Activated T-helper 2 cell treated with anti-CD3 and anti-CD28 coated beads, Interferon-gamma antibody, Interleukin-2, Interleukin-4, amounts not matched to agents 10 μg/mL and 5 μg/mL and 100 μg/mL, durations not matched to agents 14 hours and 24 hours and 36 hours (primary cell): ENCODE measurements at regions not wholly inside any gene's neighbourhood (a gene's known extent, or its start where the extent isn't known, plus 50 kb on each side); places are given as distances from the start of the nearest gene placed in this dataset.

Experiments used
- DNase-seq: peaks from one replicate; pipeline ENCODE4 v3.0.0; 2021; ENCODE audit warnings: low spot score
- H3K27ac Mint-ChIP-seq: one replicate; pipeline ENCODE4 v1.8.0; 2021; ENCODE audit warnings: mixed read lengths
- H3K27me3 Mint-ChIP-seq: one replicate; pipeline ENCODE4 v1.8.0; 2021; ENCODE audit warnings: low read depth, mixed read lengths
- H3K36me3 Mint-ChIP-seq: one replicate; pipeline ENCODE4 v1.8.0; 2021; ENCODE audit warnings: low read depth, mixed read lengths
- H3K4me1 Mint-ChIP-seq: one replicate; pipeline ENCODE4 v1.8.0; 2021; ENCODE audit warnings: low read depth, mixed read lengths
- H3K4me3 Mint-ChIP-seq: one replicate; pipeline ENCODE4 v1.8.0; 2021; ENCODE audit warnings: low read depth, mild to moderate bottlenecking, moderate library complexity, mixed read lengths
- H3K9me3 Mint-ChIP-seq: one replicate; pipeline ENCODE4 v1.8.0; 2021; ENCODE audit warnings: mixed read lengths
- intact Hi-C: fragments of 100-400 bp; cut with micrococcal nuclease; formaldehyde crosslinking; loops from one replicate; pipeline ENCODE4 v1.15.1; 2023

DNA sequence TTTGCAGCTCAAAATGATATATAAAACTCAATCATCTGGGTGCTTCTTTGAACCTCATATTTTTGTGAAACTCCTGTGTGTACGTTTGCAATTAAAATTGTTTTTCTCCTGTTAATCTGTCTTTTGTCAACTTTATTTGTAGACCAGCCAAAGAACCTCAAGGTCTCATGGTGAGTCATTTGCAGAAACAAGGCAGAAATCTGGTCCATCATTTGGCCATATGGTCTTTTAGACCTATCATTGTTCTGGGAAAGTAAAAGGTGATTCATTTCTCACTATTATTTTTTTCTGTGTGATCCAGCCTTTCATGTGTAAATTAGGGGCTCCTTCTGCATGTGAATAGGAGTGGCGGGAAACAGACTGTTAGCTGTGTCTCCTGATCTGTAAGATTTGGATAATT lies 399.1 kb upstream of the DDI1 start:
- no peak for DNase-seq
- no peaks in the 10 kb centered on the region for H3K27me3 Mint-ChIP-seq
- no peaks in the 10 kb centered on the region for H3K9me3 Mint-ChIP-seq
- no peaks in the 10 kb centered on the region for H3K4me1 Mint-ChIP-seq
- H3K27ac Mint-ChIP-seq: no peak overlapping the region
- H3K4me3 Mint-ChIP-seq: no peak overlapping the region
- no peaks in the 10 kb centered on the region for H3K36me3 Mint-ChIP-seq
- intact Hi-C loops: no loop called here

DNA sequence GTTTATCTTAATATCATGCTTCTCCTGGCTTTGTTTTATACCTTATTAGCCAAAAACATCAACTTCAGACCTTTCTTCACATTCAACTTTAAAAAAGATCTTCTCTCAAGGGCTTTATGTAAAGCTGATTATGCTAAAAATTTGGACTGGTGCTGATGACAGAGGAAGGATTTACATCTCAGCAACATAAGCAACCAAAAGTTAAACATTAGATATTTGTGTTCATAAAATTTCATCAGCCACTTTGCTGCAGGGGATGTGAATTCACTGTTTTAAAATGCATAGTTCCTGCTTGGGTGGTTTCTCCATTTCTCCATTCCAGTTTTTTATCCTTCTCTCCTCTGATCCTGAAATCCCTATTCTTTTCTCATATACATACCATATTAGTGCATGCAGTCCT lies 398.6 kb upstream of the DDI1 start:
- intact Hi-C loops: no loop called here
- Mint-ChIP-seq H3K4me1 (no peaks in the 10 kb centered on the region), H3K4me3 (no peak overlapping the region)

DNA sequence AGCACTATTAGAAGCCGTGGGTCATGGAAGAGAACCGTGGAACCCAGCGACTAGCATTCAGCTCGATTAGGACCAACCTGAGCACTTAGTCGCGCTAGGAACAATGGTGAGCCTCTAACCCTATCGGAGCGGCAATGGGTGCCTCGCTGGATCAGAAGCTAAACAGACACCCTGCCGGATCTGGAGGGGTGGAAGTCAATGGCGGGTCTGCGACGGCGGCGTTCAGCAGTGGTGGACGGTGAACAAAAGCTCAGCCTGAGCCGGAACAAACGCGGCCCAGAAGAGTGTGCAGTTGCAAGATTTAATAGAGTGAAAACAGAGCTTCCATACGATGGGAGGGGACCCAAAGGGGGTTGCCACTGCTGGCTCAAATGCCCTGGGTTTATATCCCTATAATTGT lies 391.8 kb upstream of the DDI1 start:
- H3K9me3 Mint-ChIP-seq: no peaks in the 10 kb centered on the region
- H3K4me1 Mint-ChIP-seq: no peaks in the 10 kb centered on the region
- no peak for DNase-seq
- no peaks in the 10 kb centered on the region for H3K36me3 Mint-ChIP-seq
- intact Hi-C loops: no loop called here
- H3K27me3 Mint-ChIP-seq: no peaks in the 10 kb centered on the region
- no peak overlapping the region for H3K27ac Mint-ChIP-seq
- H3K4me3 Mint-ChIP-seq: no peak overlapping the region

More for the DNA sequence above, 398.6 kb upstream of the DDI1 start:
- no peak overlapping the region for H3K27ac Mint-ChIP-seq
- H3K36me3 Mint-ChIP-seq: no peaks in the 10 kb centered on the region
- DNase-seq: no peak
- no peaks in the 10 kb centered on the region for H3K27me3 Mint-ChIP-seq
- H3K9me3 Mint-ChIP-seq: no peaks in the 10 kb centered on the region

DNA sequence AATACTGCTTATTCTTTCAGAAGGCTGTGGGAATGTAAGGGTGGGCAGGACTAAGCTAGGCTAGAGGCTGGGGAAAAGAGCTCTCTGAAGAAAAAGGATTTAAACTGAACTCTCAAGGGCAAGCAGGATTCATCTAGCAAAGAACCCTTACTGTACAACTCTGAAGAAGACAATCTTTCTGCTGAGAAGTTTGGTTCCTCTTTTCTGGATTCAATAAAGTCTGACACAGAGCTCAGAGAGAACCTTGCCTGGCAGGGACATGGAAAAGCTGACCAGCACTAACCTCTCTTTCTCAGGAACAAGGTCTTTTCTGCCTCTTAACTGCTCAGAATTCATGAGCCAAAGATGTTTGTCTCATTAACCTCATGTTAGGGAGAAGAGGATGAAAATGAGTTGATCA lies 388.4 kb upstream of the DDI1 start:
- no peak for DNase-seq
- Mint-ChIP-seq H3K27ac (no peak overlapping the region), H3K4me3 (no peak overlapping the region), H3K4me1 (no peaks in the 10 kb centered on the region), H3K27me3 (no peaks in the 10 kb centered on the region), H3K36me3 (no peaks in the 10 kb centered on the region), H3K9me3 (no peaks in the 10 kb centered on the region)
- intact Hi-C loops: no loop called here

DNA sequence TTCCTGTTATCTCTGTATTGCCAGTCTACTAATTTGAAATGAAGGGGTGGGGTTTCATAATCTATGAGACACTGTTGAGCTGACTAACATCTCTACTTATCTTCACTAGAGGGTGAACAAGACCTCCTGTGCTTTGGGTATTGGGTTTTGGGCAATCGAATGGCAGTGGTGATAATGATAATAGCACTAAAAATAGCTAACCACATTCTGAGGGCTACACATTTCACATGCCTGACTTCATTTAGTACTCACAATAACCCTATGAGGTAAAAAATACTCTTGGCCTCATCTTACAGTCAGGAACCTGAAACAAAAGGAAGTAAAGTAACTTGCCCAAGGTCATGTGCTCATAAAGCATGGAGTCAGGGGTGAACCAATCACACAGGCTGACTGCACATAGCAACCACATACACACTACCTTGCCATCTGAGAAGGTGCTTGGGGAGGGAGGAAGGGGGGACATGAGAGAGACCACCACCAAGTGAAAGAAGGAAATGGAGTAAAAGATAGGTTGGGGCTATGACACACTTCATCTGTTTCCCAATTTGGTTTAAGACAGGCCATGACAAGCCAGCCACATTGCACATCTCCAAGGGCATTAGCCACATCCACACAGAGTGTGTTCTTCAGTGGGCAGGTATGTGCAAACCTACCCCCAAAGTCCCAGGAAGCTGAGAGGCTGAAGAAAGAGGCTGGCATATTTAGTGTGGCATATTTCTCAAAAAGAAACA lies 387.6 kb upstream of the DDI1 start:
- Mint-ChIP-seq H3K36me3 (no peaks in the 10 kb centered on the region), H3K27ac (no peak overlapping the region), H3K27me3 (no peaks in the 10 kb centered on the region), H3K4me3 (no peak overlapping the region), H3K4me1 (no peaks in the 10 kb centered on the region), H3K9me3 (no peaks in the 10 kb centered on the region)
- DNase-seq: no peak
- intact Hi-C loops: no loop called here

DNA sequence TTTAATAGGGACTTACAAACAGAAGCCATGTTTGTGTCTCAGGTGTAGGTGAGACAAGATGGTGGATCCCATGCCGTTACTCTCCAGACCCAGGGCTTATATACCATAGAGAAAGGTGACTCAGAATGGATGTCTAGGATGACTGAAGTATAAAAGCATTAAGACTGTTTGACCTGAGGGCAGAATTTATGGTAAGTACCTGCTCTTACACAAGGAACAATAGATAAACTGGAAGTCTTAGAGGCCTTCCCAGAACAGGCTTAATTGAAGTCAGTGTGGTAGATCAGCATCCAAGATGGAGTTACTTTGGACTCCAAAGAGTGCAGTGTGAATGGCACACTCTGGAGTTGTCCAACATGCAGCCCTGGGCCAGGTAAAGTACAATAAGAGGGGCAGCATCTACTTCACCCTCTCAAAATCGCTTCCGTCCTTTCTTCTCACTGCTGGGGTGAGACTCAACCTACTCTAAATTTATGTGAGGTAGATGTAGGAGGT lies 387.0 kb upstream of the DDI1 start:
- no peaks in the 10 kb centered on the region for H3K36me3 Mint-ChIP-seq
- intact Hi-C loops: no loop called here
- no peaks in the 10 kb centered on the region for H3K27me3 Mint-ChIP-seq

DNA sequence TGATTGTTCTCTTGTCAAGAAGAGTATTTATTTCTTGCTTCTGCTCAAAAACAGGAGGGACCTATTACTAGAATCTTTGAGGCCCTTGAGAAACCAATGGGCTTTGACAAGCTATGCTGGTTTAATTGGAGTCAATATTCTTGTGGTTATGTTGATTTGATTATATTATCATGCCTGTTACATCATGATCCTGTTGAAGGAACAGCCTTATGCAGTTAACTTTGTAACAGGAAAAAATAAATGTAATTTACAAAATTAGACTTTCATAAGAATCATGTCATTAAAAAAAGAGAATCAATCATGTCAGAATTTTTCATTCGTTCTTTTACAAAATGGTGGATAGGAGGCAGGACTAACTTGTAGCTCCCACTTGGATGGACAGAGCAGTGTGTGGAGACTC lies 386.1 kb upstream of the DDI1 start:
- H3K27me3 Mint-ChIP-seq: no peaks in the 10 kb centered on the region
- H3K27ac Mint-ChIP-seq: no peak overlapping the region
- H3K9me3 Mint-ChIP-seq: no peaks in the 10 kb centered on the region
- H3K4me3 Mint-ChIP-seq: no peak overlapping the region
- no peak for DNase-seq
- H3K4me1 Mint-ChIP-seq: no peaks in the 10 kb centered on the region
- intact Hi-C loops: no loop called here
- H3K36me3 Mint-ChIP-seq: no peaks in the 10 kb centered on the region

More for the DNA sequence above, 387.0 kb upstream of the DDI1 start:
- no peak for DNase-seq
- Mint-ChIP-seq H3K4me3 (no peak overlapping the region), H3K27ac (no peak overlapping the region), H3K4me1 (no peaks in the 10 kb centered on the region), H3K9me3 (no peaks in the 10 kb centered on the region)

DNA sequence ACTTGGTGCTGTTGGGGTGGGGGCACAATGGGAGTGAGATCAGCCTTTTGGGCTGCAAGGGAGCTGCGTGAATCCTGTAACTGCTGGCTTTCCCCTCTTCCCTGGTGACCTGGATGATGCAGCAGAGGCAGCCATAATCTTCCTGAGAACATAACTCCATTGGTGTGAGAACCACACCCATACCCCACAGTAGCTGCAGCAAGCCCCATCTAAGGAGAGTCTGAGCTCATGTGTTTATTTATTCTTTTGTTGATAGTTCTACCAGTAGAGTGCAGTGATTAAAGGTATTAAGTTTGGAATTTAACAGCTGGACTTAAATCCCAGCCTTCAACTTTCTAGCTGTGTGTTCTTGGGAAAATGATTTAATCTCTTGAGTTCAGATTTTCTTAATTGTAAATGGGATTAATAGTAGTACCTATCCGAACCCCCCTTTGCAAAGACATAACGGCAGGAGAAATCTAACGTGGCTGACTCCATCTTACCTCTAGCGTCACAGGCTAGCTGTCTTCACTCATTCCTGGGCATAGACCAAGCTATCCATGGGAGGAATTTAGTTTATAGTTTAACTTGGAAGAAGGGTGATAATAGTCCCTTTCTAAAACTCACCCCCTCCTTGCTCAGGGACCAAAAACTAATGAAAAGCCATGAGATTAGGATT lies 385.0 kb upstream of the DDI1 start:
- no peak overlapping the region for H3K27ac Mint-ChIP-seq
- intact Hi-C loops: no loop called here
- no peaks in the 10 kb centered on the region for H3K27me3 Mint-ChIP-seq
- H3K4me3 Mint-ChIP-seq: no peak overlapping the region
- no peaks in the 10 kb centered on the region for H3K9me3 Mint-ChIP-seq
- no peaks in the 10 kb centered on the region for H3K36me3 Mint-ChIP-seq
- no peaks in the 10 kb centered on the region for H3K4me1 Mint-ChIP-seq
- no peak for DNase-seq

DNA sequence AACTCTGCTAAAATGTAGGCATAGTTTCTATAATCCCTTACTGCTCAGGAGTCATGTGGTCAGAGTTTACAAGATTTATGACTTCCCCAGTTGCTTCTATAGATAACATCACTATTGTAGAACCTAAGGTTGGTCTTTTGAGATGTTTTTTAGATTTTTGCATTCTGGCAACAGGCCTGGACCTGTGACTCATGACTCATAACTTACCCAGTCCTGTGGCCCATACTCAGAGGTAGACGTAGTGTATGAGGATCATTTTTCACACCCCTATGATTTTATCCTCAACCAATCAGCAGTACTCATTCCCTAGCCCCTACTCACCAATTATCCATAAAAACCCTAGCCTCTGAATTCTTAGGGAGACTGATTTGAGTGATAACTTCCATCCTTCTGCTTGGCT lies 384.4 kb upstream of the DDI1 start:
- H3K4me3 Mint-ChIP-seq: no peak overlapping the region

DNA sequence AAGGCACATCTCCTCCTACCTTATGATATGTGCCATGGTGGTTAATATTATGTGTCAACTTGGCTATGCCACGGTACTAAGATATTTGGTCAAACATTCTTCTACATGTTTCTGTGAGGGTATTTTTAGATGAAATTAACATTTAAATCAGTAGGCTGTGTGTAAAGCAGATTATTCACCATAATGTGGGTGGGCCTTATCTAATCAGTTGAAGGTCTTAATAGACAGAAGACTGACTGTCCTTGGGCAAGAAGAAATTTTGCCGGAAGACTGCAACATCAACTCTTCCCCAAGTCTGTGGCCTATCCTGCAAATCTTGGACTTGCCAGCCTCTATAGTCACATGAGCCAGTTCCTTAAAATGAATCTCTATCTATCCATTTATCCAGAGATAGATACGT lies 380.1 kb upstream of the DDI1 start:
- Mint-ChIP-seq H3K4me1 (no peaks in the 10 kb centered on the region), H3K27ac (no peak overlapping the region), H3K27me3 (no peaks in the 10 kb centered on the region), H3K36me3 (no peaks in the 10 kb centered on the region), H3K4me3 (no peak overlapping the region), H3K9me3 (no peaks in the 10 kb centered on the region)
- intact Hi-C loops: no loop called here
- no peak for DNase-seq

More for the DNA sequence above, 384.4 kb upstream of the DDI1 start:
- Mint-ChIP-seq H3K27me3 (no peaks in the 10 kb centered on the region), H3K36me3 (no peaks in the 10 kb centered on the region), H3K4me1 (no peaks in the 10 kb centered on the region), H3K9me3 (no peaks in the 10 kb centered on the region), H3K27ac (no peak overlapping the region)
- no peak for DNase-seq
- intact Hi-C loops: no loop called here

DNA sequence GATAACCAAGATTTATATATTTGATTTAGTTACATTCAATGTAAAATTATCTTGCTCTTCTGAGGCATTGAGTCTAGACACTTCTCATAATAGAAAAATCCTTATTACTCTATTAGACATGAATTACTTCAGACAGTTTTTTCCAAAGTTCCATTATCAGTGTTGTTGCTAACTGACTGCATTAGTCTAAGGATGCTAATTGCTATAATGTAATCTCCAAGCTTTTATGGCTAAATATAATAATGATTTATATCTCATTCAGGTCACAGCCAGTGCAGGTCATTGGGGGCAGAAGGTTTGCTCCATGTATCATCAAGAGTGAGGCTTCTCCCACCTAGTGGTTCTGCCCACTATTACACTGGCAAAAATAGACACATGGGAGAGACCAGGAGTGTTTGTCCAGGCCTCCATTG lies 377.2 kb upstream of the DDI1 start:
- Mint-ChIP-seq H3K27me3 (no peaks in the 10 kb centered on the region), H3K36me3 (no peaks in the 10 kb centered on the region), H3K9me3 (no peaks in the 10 kb centered on the region), H3K4me3 (no peak overlapping the region), H3K27ac (no peak overlapping the region), H3K4me1 (peaks cover 2% of the 10 kb centered on the region)
- DNase-seq: no peak
- intact Hi-C loops: no loop called here

DNA sequence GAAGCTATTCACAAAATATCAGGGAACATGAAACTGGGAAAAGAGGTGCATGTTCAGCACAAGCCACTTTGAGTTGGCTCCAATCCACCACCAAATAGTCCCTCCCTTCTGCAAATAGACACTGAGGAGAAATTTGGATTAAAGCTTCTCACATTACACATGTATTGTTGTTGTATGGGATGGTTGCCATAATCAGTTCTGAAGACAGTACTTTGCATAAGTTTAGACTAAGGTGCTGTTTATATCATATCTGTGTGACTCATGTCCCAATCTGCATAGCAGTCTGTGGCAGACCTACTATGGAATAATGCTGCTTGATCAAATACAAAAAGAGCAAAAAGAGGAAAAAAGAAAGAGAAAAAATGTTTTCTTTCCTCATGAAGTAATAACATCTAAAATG lies 376.7 kb upstream of the DDI1 start:
- intact Hi-C loops: no loop called here
- H3K4me1 Mint-ChIP-seq: peaks cover 2% of the 10 kb centered on the region
- no peak for DNase-seq
- H3K27me3 Mint-ChIP-seq: no peaks in the 10 kb centered on the region
- no peaks in the 10 kb centered on the region for H3K36me3 Mint-ChIP-seq
- H3K27ac Mint-ChIP-seq: no peak overlapping the region
- no peak overlapping the region for H3K4me3 Mint-ChIP-seq
- no peaks in the 10 kb centered on the region for H3K9me3 Mint-ChIP-seq

DNA sequence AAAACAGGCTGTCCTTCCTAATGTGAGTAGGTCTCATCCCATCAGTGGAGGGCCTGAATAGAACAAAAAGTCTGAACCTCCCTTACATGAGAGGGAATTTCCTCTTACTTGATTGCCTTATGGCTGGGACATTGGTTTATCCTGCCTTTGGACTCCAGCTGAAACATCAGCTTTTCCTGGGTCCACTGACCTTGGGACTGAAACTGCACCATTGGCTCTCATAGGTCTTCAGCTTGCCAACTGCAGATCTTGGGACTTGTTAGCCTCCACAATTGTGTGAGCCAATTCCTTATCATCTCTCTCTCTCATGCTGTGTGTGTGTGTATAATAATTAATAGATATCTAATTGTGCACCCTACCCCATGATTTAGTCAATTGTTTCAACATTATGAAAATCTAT lies 375.3 kb upstream of the DDI1 start:
- Mint-ChIP-seq H3K4me1 (peaks cover 2% of the 10 kb centered on the region), H3K36me3 (no peaks in the 10 kb centered on the region), H3K4me3 (no peak overlapping the region), H3K27ac (no peak overlapping the region), H3K9me3 (no peaks in the 10 kb centered on the region), H3K27me3 (no peaks in the 10 kb centered on the region)
- intact Hi-C loops: no loop called here
- DNase-seq: no peak
